GM12878 (cell line): ENCODE measurements at regions not wholly inside any gene's neighbourhood (a gene's known extent, or its start where the extent isn't known, plus 50 kb on each side); places are given as distances from the start of the nearest gene placed in this dataset.

Experiments
- ATAC-seq: fragments of 200-7000 bp; cut with Tn5 transposase; 3 replicates; pipeline ENCODE4 v1.9.1; 2020; ENCODE audit warnings: mild to moderate bottlenecking, moderate library complexity
- BruUV-seq: library from RNA; stranded (reverse); fragments of 400-500 nt; replicated peaks from 2 replicates; lab custom pipeline; 2021; lab: Mats Ljungman, UMichigan
- CTCF ChIA-PET: fragments of 300-600 bp; sonication (Branson Sonifier 250); formaldehyde crosslinking; extraction: SDS; loops from one replicate; lab custom pipeline; 2021; ENCODE audit warnings: inconsistent platforms; lab: Yijun Ruan, JAX
- POLR2A ChIA-PET: fragments of 350-600 bp; formaldehyde crosslinking; extraction: SDS; loops from one replicate; lab custom pipeline; 2021; ENCODE audit warnings: inconsistent platforms; lab: Charles Lee
- RAD21 ChIA-PET: fragments of 300-600 bp; sonication (Branson Sonifier 250); formaldehyde crosslinking; loops from one replicate; lab custom pipeline; 2023; ENCODE audit warnings: antibody characterized with exemption; ENCODE audit not compliant: unreplicated experiment; lab: Charles Lee
- SMC1A ChIA-PET: fragments of 300-600 bp; sonication (Branson Sonifier 250); formaldehyde crosslinking; loops from one replicate; lab custom pipeline; 2023; ENCODE audit not compliant: unreplicated experiment, uncharacterized antibody; lab: Charles Lee
- DNase-seq: peaks from one replicate; pipeline ENCODE4 v3.0.0-alpha.2; 2011; ENCODE audit warnings: low read depth, low spot score
- FAIRE-seq: peaks from 3 replicates; lab custom pipeline; 2011; peaks lifted over from hg19 to GRCh38; lab: Jason Lieb, UNC
- H2AFZ ChIP-seq: 2 replicates; pipeline ENCODE4 v1.6.0; 2011; ENCODE audit warnings: low read depth, low read length, control low read depth; ENCODE audit not compliant: control insufficient read depth
- H3K27ac ChIP-seq: 2 replicates; pipeline ENCODE4 v1.5.1; 2011; ENCODE audit warnings: control low read depth; ENCODE audit not compliant: control insufficient read depth, insufficient read depth
- H3K27me3 ChIP-seq, 2 experiments: replicated peaks in 1 of 2; 2 replicates each; pipeline versions ENCODE4 v1.6.0 to v1.6.1; 2011; ENCODE audit warnings: low read length in 1 of 2; ENCODE audit not compliant: control insufficient read depth in 2 of 2, insufficient read depth in 2 of 2
- H3K36me3 ChIP-seq, 2 experiments: 2 replicates each; pipeline ENCODE4 v1.5.1; 2011; ENCODE audit warnings: low read length in 1 of 2; ENCODE audit not compliant: control insufficient read depth in 2 of 2, insufficient read depth in 2 of 2
- H3K4me1 ChIP-seq: 2 replicates; pipeline ENCODE4 v1.6.1; 2011; ENCODE audit warnings: mild to moderate bottlenecking, low read length, moderate library complexity, mixed read lengths; ENCODE audit not compliant: control insufficient read depth, insufficient read depth
- H3K4me2 ChIP-seq: 2 replicates; pipeline ENCODE4 v1.6.0; 2011; ENCODE audit warnings: control low read depth; ENCODE audit not compliant: control insufficient read depth, insufficient read depth
- H3K4me3 ChIP-seq: fragments of 200-600 bp; sonication (generic); 2 replicates; pipeline ENCODE4 v1.5.1; 2016
- H3K79me2 ChIP-seq: 2 replicates; pipeline ENCODE4 v1.6.0; 2011; ENCODE audit warnings: low read length; ENCODE audit not compliant: control insufficient read depth, insufficient read depth
- H3K9ac ChIP-seq: 2 replicates; pipeline ENCODE4 v1.8.0; 2011; ENCODE audit warnings: low read length, control low read depth, mixed read lengths; ENCODE audit not compliant: control insufficient read depth, insufficient read depth
- H3K9me3 ChIP-seq: replicated peaks from 3 replicates; pipeline ENCODE4 v1.5.1; 2011; ENCODE audit warnings: mild to moderate bottlenecking, low read length; ENCODE audit not compliant: control insufficient read depth, insufficient read depth
- H4K20me1 ChIP-seq: 2 replicates; pipeline ENCODE4 v1.6.0; 2011; ENCODE audit not compliant: control insufficient read depth, insufficient read depth
- CBX5 ChIP-seq: sonication (generic); IDR thresholded peaks from 2 replicates; pipeline ENCODE4 v1.6.1; 2016; ENCODE audit warnings: low read depth, moderate library complexity, mild to moderate bottlenecking, inconsistent platforms
- MTA2 ChIP-seq: fragments of 450-650 bp; IDR thresholded peaks from 2 replicates; pipeline ENCODE4 v1.6.1; 2016; ENCODE audit warnings: low read depth, mild to moderate bottlenecking, moderate library complexity
- NR2C1 ChIP-seq: fragments of 450-650 bp; IDR thresholded peaks from 2 replicates; pipeline ENCODE4 v1.6.1; 2017; ENCODE audit warnings: antibody characterized with exemption, mild to moderate bottlenecking, moderate library complexity
- NR2F1 ChIP-seq: fragments of 450-650 bp; conservative IDR thresholded peaks from 2 replicates; pipeline ENCODE4 v1.6.1; 2017; ENCODE audit warnings: mild to moderate bottlenecking
- NRF1 ChIP-seq: conservative IDR thresholded peaks from 2 replicates; pipeline ENCODE4 v1.6.1; 2011; ENCODE audit warnings: mild to moderate bottlenecking, low read depth, low read length, improper control_type of control experiment
- ZNF274 ChIP-seq: IDR thresholded peaks from one replicate; pipeline ENCODE4 v1.8.0; 2011; ENCODE audit not compliant: insufficient read length, insufficient read depth
- WGBS: methylation state at CpG from one replicate; pipeline ENCODE4 v1.1.6; 2016; ENCODE audit warnings: low lambda C conversion rate; ENCODE audit not compliant: insufficient replicate concordance, insufficient coverage; ENCODE audit errors: missing lambda C conversion rate; 5-methylcytosine and 5-hydroxymethylcytosine counted together
- in situ Hi-C: fragments of 300-500 bp; cut with MboI; formaldehyde crosslinking; loops from 9 replicates; pipeline ENCODE4 v1.14.3; 2018; ENCODE audit warnings: mixed read lengths
- intact Hi-C: fragments of 100-400 bp; cut with micrococcal nuclease; formaldehyde crosslinking; loops from one replicate; pipeline ENCODE4 v1.14.2; 2022; ENCODE audit not compliant: unreplicated experiment
- TF ChIP-seq, protein P1 (sequence below): fragments of 450-650 bp; IDR thresholded peaks from 2 replicates; pipeline ENCODE4 v1.6.1; 2018; ENCODE audit warnings: borderline replicate concordance, mild to moderate bottlenecking; ENCODE audit not compliant: partially characterized antibody
- TF ChIP-seq, protein P2 (sequence below): IDR thresholded peaks from 2 replicates; pipeline ENCODE4 v1.6.1; 2011; ENCODE audit warnings: borderline replicate concordance, low read depth, mild to moderate bottlenecking, moderate library complexity, mixed read lengths, low read length; ENCODE audit not compliant: insufficient read depth; ENCODE audit errors: extremely low read length
- TF ChIP-seq, protein P3 (sequence below): fragments of 450-650 bp; IDR thresholded peaks from 2 replicates; pipeline ENCODE4 v1.6.1; 2016; ENCODE audit warnings: mild to moderate bottlenecking

DNA sequence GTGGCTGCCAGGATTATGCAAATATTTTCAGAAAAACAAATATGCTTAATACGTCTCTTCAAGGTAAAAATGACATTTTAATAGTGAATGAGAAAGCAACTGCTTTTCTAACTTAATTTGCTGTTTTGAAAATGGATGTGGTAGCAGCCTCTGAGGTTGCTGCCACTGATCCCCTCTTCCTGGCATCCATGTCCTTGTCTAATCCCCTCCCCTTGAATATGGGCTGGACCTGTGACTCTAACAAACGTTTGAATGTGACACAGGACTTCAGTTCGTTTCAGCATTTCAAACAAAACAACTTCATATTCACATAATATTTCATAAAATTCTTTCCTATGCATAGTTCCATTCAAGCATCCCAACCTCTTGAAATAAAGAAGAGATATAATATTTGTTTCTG lies 64.2 kb upstream of the SLC38A2 start:
- no peak for ATAC-seq
- DNase-seq, result no peak
- Histone ChIP-seq H3K36me3 (no peaks in the 10 kb centered on the region), H3K4me3 (no peak overlapping the region), H4K20me1 (no peaks in the 10 kb centered on the region), H3K9ac (no peak overlapping the region), H3K4me2 (no peak overlapping the region), H3K4me1 (no peaks in the 10 kb centered on the region), H2AFZ (no peak overlapping the region), H3K79me2 (no peaks in the 10 kb centered on the region), H3K27me3 (no peaks in the 10 kb centered on the region), H3K27ac (no peak overlapping the region), H3K9me3 (no peaks in the 10 kb centered on the region; the same call in 2 of the 3 replicates)
- FAIRE-seq, result no peak
- WGBS, result 59% methylated on average over 3 of the region's 3 CpGs
- in situ Hi-C loops, result no loop called here
- CTCF ChIA-PET, result no interaction called here
- SMC1A ChIA-PET, result no interaction called here
- intact Hi-C loops, result no loop called here
- RAD21 ChIA-PET, result no interaction called here
- no peak for TF ChIP-seq ZNF274
- no peak for TF ChIP-seq NR2F1
- TF ChIP-seq, protein P1, sequence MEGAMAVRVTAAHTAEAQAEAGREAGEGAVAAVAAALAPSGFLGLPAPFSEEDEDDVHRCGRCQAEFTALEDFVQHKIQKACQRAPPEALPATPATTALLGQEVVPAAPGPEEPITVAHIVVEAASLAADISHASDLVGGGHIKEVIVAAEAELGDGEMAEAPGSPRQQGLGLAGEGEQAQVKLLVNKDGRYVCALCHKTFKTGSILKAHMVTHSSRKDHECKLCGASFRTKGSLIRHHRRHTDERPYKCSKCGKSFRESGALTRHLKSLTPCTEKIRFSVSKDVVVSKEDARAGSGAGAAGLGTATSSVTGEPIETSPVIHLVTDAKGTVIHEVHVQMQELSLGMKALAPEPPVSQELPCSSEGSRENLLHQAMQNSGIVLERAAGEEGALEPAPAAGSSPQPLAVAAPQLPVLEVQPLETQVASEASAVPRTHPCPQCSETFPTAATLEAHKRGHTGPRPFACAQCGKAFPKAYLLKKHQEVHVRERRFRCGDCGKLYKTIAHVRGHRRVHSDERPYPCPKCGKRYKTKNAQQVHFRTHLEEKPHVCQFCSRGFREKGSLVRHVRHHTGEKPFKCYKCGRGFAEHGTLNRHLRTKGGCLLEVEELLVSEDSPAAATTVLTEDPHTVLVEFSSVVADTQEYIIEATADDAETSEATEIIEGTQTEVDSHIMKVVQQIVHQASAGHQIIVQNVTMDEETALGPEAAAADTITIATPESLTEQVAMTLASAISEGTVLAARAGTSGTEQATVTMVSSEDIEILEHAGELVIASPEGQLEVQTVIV, result no peak
- TF ChIP-seq, protein P2, sequence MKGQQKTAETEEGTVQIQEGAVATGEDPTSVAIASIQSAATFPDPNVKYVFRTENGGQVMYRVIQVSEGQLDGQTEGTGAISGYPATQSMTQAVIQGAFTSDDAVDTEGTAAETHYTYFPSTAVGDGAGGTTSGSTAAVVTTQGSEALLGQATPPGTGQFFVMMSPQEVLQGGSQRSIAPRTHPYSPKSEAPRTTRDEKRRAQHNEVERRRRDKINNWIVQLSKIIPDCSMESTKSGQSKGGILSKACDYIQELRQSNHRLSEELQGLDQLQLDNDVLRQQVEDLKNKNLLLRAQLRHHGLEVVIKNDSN, result no peak
- no peak for TF ChIP-seq NRF1
- TF ChIP-seq MTA2, result no peak
- TF ChIP-seq, protein P3, sequence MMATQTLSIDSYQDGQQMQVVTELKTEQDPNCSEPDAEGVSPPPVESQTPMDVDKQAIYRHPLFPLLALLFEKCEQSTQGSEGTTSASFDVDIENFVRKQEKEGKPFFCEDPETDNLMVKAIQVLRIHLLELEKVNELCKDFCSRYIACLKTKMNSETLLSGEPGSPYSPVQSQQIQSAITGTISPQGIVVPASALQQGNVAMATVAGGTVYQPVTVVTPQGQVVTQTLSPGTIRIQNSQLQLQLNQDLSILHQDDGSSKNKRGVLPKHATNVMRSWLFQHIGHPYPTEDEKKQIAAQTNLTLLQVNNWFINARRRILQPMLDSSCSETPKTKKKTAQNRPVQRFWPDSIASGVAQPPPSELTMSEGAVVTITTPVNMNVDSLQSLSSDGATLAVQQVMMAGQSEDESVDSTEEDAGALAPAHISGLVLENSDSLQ, result no peak
- TF ChIP-seq NR2C1, result no peak
- TF ChIP-seq CBX5, result no peak
- BruUV-seq, result no TSS peak
- POLR2A ChIA-PET, result no interaction called here
